Mesenchymal stem cell (in vitro differentiated cells and primary cell): ENCODE measurements at regions not wholly inside any gene's neighbourhood (a gene's known extent, or its start where the extent isn't known, plus 50 kb on each side); places are given as distances from the start of the nearest gene placed in this dataset.
"Not testable (repeated sequence)": the region's sequence is repeated elsewhere in the genome, so short reads cannot be mapped to it uniquely, and the experiment has no call there.

Experiments used
- DNase-seq: peaks from one replicate; pipeline ENCODE4 v3.0.0-alpha.2; 2013
- H2AFZ ChIP-seq: one replicate; pipeline ENCODE4 v1.6.1; 2013; ENCODE audit warnings: low read depth, mild to moderate bottlenecking, control low read depth, inconsistent platforms, low read length, moderate library complexity
- H2AK5ac ChIP-seq: 2 replicates; pipeline ENCODE4 v1.6.1; 2013; ENCODE audit warnings: low read length, moderate library complexity, mild to moderate bottlenecking, inconsistent platforms; ENCODE audit not compliant: severe bottlenecking
- H2BK120ac ChIP-seq: one replicate; pipeline ENCODE4 v1.6.1; 2013; ENCODE audit warnings: low read depth, mild to moderate bottlenecking, inconsistent platforms, low read length, moderate library complexity
- H2BK12ac ChIP-seq, 2 experiments: one replicate each; pipeline ENCODE4 v1.6.1; 2013; ENCODE audit warnings: inconsistent platforms in 2 of 2, low read length in 2 of 2, mild to moderate bottlenecking in 2 of 2, moderate library complexity in 2 of 2, control low read depth in 1 of 2
- H2BK15ac ChIP-seq: one replicate; pipeline ENCODE4 v1.6.1; 2013; ENCODE audit warnings: mild to moderate bottlenecking, low read depth, inconsistent platforms; ENCODE audit not compliant: poor library complexity, severe bottlenecking
- H2BK5ac ChIP-seq: 2 replicates; pipeline ENCODE4 v1.6.1; 2013; ENCODE audit warnings: low read depth, mild to moderate bottlenecking, low read length, control low read depth, inconsistent platforms; ENCODE audit not compliant: poor library complexity, severe bottlenecking
- H3K14ac ChIP-seq, 2 experiments: one replicate each; pipeline ENCODE4 v1.6.1; 2013; ENCODE audit warnings: inconsistent platforms in 2 of 2, low read length in 2 of 2, control low read depth in 1 of 2, mild to moderate bottlenecking in 1 of 2, moderate library complexity in 1 of 2
- H3K18ac ChIP-seq, 2 experiments: one replicate each; pipeline ENCODE4 v1.6.1; 2013; ENCODE audit warnings: inconsistent platforms in 2 of 2, low read length in 2 of 2, control low read depth in 1 of 2, low read depth in 1 of 2, mild to moderate bottlenecking in 1 of 2
- H3K23ac ChIP-seq, 2 experiments: one replicate each; pipeline ENCODE4 v1.6.1; 2013; ENCODE audit warnings: inconsistent platforms in 2 of 2, low read length in 2 of 2, mild to moderate bottlenecking in 2 of 2, moderate library complexity in 2 of 2, control low read depth in 1 of 2
- H3K27ac ChIP-seq: 2 replicates; pipeline ENCODE4 v1.5.1; 2013; ENCODE audit warnings: mild to moderate bottlenecking, moderate library complexity, low read length, control low read depth, inconsistent platforms; ENCODE audit not compliant: poor library complexity, severe bottlenecking
- H3K27me3 ChIP-seq, 2 experiments: 2 replicates each; pipeline versions ENCODE4 v1.6.1 to v1.7.0; 2013; ENCODE audit warnings: low read length in 2 of 2, mild to moderate bottlenecking in 2 of 2, moderate library complexity in 2 of 2, control low read depth in 1 of 2, inconsistent platforms in 1 of 2; ENCODE audit not compliant: control insufficient read depth in 1 of 2, insufficient read depth in 1 of 2
- H3K36me3 ChIP-seq, 2 experiments: 2 replicates each; pipeline versions ENCODE4 v1.6.1 to v1.7.0; 2013; ENCODE audit warnings: low read length in 2 of 2, control low read depth in 1 of 2, inconsistent platforms in 1 of 2, low read depth in 1 of 2, mild to moderate bottlenecking in 1 of 2; ENCODE audit not compliant: insufficient read depth in 2 of 2, control insufficient read depth in 1 of 2
- H3K4ac ChIP-seq, 2 experiments: one replicate each; pipeline ENCODE4 v1.6.1; 2013; ENCODE audit warnings: inconsistent platforms in 2 of 2, low read length in 2 of 2, mild to moderate bottlenecking in 2 of 2, moderate library complexity in 2 of 2, control low read depth in 1 of 2, low read depth in 1 of 2
- H3K4me1 ChIP-seq: 2 replicates; pipeline ENCODE4 v1.6.1; 2013; ENCODE audit warnings: low read depth, low read length, control low read depth; ENCODE audit not compliant: control insufficient read depth, insufficient read depth
- H3K4me2 ChIP-seq: 2 replicates; pipeline ENCODE4 v1.6.1; 2013; ENCODE audit warnings: low read length, mild to moderate bottlenecking, inconsistent platforms; ENCODE audit not compliant: poor library complexity, severe bottlenecking
- H3K4me3 ChIP-seq, 2 experiments: 2 replicates each; pipeline versions ENCODE4 v1.5.1 to v1.7.0; 2013; ENCODE audit warnings: low read length in 2 of 2, mild to moderate bottlenecking in 2 of 2, control low read depth in 1 of 2, low read depth in 1 of 2; ENCODE audit not compliant: insufficient read depth in 1 of 2
- H3K79me1 ChIP-seq: replicated peaks from 2 replicates; pipeline ENCODE4 v1.6.1; 2013; ENCODE audit warnings: mild to moderate bottlenecking, control low read depth, low read length, inconsistent platforms; ENCODE audit not compliant: poor library complexity, severe bottlenecking
- H3K9ac ChIP-seq: 2 replicates; pipeline ENCODE4 v1.7.0; 2013; ENCODE audit warnings: mild to moderate bottlenecking, low read length, moderate library complexity
- H3K9me3 ChIP-seq: 2 replicates; pipeline ENCODE4 v1.7.0; 2013; ENCODE audit warnings: mild to moderate bottlenecking, low read length; ENCODE audit not compliant: control insufficient read depth
- H4K8ac ChIP-seq: one replicate; pipeline ENCODE4 v1.6.1; 2013; ENCODE audit warnings: inconsistent platforms, mild to moderate bottlenecking, low read length, moderate library complexity
- H4K91ac ChIP-seq: one replicate; pipeline ENCODE4 v1.6.1; 2013; ENCODE audit warnings: mild to moderate bottlenecking, low read length, inconsistent platforms
- WGBS: methylation state at CpG from one replicate; pipeline ENCODE4 v1.1.7; 2013; ENCODE audit warnings: mixed read lengths; 5-methylcytosine and 5-hydroxymethylcytosine counted together

DNA sequence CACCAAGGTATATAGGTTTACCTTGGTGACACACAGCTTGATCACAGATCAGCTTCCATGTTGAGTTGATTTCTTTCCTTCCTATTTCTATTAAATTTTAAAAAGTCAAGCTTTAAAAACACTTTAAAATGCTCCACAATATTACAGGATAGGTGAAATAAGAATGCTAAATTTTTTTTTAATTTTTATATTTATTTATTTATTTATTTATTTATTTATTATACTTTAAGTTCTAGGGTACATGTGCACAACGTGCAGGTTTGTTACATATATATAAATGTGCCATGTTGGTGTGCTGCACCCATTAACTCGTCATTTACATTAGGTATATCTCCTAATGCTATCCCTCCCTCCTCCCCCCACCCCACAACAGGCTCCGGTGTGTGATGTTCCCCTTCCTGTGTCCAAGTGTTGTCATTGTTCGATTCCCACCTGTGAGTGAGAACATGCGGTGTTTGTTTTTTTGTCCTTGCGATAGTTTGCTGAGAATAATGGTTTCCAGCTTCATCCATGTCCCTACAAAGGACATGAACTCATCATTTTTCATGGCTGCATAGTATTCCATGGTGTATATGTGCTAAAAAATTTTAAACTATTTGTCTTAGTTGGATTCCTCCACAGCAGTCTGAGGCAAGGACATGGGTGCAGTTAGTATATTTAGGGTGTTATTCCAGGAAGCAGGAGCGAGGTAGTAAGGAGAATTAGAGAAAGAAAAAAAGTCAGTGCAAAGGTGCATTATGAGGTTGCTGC, 99.8 kb upstream of the C1GALT1C1 start:
- H3K36me3 ChIP-seq, H4K8ac ChIP-seq, H2BK5ac ChIP-seq, H3K79me1 ChIP-seq, H2AFZ ChIP-seq, H3K9me3 ChIP-seq, H3K9ac ChIP-seq, H2BK15ac ChIP-seq, H3K4ac ChIP-seq, H3K18ac ChIP-seq, H3K4me1 ChIP-seq, H3K27ac ChIP-seq, H3K23ac ChIP-seq, DNase-seq, H2AK5ac ChIP-seq, H4K91ac ChIP-seq, H2BK12ac ChIP-seq, H3K4me3 ChIP-seq, H3K4me2 ChIP-seq, H2BK120ac ChIP-seq, H3K14ac ChIP-seq, H3K27me3 ChIP-seq: not testable (repeated sequence)
- WGBS = 91% methylated on average over 1 of the region's 7 CpGs

GRCh38 chrX:120727911-120728310, 98.1 kb upstream of the C1GALT1C1 start:
- Histone ChIP-seq H2AFZ (no peak overlapping the region), H3K27me3 (no peaks in the 10 kb centered on the region), H3K27ac (no peak overlapping the region), H3K36me3 (no peaks in the 10 kb centered on the region), H3K18ac (no peak overlapping the region), H3K9ac (no peak overlapping the region), H3K4me1 (no peaks in the 10 kb centered on the region), H2AK5ac (no peak overlapping the region), H3K9me3 (no peaks in the 10 kb centered on the region), H2BK120ac (no peak overlapping the region), H3K14ac (no peak overlapping the region), H3K23ac (no peak overlapping the region), H3K79me1 (no peaks in the 10 kb centered on the region), H4K8ac (no peak overlapping the region), H2BK15ac (no peak overlapping the region), H3K4me2 (no peak overlapping the region), H3K4ac (no peak overlapping the region), H4K91ac (no peak overlapping the region), H3K4me3 (no peak overlapping the region), H2BK12ac (no peak overlapping the region), H2BK5ac (no peak overlapping the region)
- DNase-seq = no peak

GRCh38 chrX:120727452-120727851, 97.6 kb upstream of the C1GALT1C1 start:
- H2AFZ ChIP-seq = no peak overlapping the region
- H3K4ac ChIP-seq = no peak overlapping the region
- no peaks in the 10 kb centered on the region for H3K9me3 ChIP-seq
- H3K4me1 ChIP-seq = no peaks in the 10 kb centered on the region
- no peak overlapping the region for H4K91ac ChIP-seq
- H4K8ac ChIP-seq = no peak overlapping the region
- H3K18ac ChIP-seq = no peak overlapping the region
- no peak overlapping the region for H2AK5ac ChIP-seq
- WGBS = no CpG with 5 or more reads among the region's 2 CpGs
- H2BK12ac ChIP-seq = no peak overlapping the region
- H3K27ac ChIP-seq = no peak overlapping the region
- H2BK5ac ChIP-seq = no peak overlapping the region
- no peak overlapping the region for H3K4me2 ChIP-seq
- no peak overlapping the region for H3K14ac ChIP-seq
- H3K27me3 ChIP-seq = no peaks in the 10 kb centered on the region
- no peak for DNase-seq
- no peak overlapping the region for H3K9ac ChIP-seq
- no peak overlapping the region for H2BK15ac ChIP-seq
- H2BK120ac ChIP-seq = no peak overlapping the region
- no peaks in the 10 kb centered on the region for H3K79me1 ChIP-seq
- no peak overlapping the region for H3K23ac ChIP-seq
- no peak overlapping the region for H3K4me3 ChIP-seq
- H3K36me3 ChIP-seq = no peaks in the 10 kb centered on the region

DNA sequence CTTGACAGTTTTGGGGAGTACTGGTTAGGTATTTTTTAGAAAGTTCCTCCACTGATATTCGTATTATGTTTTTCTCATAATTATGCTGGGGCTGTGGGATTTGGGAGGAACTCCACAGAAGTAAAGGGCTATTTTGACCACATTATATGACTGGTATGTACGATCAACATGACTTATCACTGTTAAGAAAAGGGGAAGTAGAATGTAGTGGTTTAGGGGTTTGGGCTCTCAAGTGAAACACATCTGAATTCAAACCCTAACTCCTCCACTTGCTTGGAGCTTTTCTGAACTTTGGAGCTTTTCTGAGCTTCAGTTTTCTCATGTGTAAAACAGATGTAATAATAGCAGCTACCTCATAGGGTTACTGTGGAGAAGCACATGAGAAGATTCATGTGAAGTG, 96.4 kb upstream of the C1GALT1C1 start:
- WGBS = no CpG with 5 or more reads among the region's 2 CpGs
- Histone ChIP-seq H4K91ac (no peak overlapping the region), H3K27ac (no peak overlapping the region), H3K4me2 (no peak overlapping the region), H2BK15ac (no peak overlapping the region), H2AK5ac (no peak overlapping the region), H3K23ac (no peak overlapping the region), H3K4ac (no peak overlapping the region), H3K36me3 (no peaks in the 10 kb centered on the region), H2AFZ (no peak overlapping the region), H3K9me3 (no peaks in the 10 kb centered on the region), H3K4me3 (no peak overlapping the region), H2BK12ac (no peak overlapping the region), H3K18ac (no peak overlapping the region), H2BK120ac (no peak overlapping the region), H3K14ac (no peak overlapping the region), H3K9ac (no peak overlapping the region), H2BK5ac (no peak overlapping the region), H4K8ac (no peak overlapping the region), H3K4me1 (no peaks in the 10 kb centered on the region), H3K79me1 (no peaks in the 10 kb centered on the region), H3K27me3 (no peaks in the 10 kb centered on the region)
- no peak for DNase-seq
